ENCODE measurements at regions not wholly inside any gene's neighbourhood (a gene's known extent, or its start where the extent isn't known, plus 50 kb on each side); places are given as distances from the start of the nearest gene placed in this dataset.
"Not testable (repeated sequence)": the region's sequence is repeated elsewhere in the genome, so short reads cannot be mapped to it uniquely, and the experiment has no call there.

DNA sequence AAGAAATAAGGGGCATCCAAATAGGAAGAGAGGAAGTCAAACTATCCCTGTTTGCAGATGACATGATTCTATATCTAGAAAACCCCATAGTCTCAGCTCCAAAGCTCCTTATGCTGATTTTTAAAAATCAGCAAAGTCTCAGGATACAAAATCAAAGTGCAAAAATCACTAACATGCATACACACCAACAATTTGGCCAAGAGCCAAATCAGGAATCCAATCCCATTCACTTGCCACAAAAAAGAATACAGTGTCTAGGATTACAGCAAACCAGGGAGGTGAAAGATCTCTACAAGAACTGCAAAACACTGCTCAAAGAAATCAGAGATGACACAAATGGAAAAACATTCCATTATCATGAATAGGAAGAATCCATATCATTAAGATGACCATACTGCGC is 155.8 kb upstream of the ARHGAP42 start:
- not testable (repeated sequence) for DNase-seq (ENCODE audit: low read depth)

DNA sequence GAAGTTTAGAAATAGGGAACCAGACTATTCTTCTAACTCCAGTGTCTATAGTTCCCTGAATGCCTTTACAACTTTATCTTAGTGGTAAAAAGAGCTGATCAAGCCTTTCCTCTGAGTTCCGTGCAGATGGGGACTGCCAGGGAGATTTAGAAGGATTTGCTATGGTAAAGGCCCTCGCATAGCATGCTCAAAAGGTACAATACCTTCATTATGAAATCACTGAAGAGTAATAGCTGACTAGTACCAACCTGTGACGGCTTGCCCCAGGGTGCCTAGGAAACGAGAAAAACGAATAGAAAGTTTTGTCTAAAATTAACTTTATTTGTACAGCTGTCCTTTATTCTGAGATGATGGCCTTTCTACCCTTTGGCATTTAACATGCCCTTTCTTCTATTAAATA is 150.1 kb upstream of the ARHGAP42 start:
- DNase-seq (ENCODE audit: low read depth) = no peak

DNA sequence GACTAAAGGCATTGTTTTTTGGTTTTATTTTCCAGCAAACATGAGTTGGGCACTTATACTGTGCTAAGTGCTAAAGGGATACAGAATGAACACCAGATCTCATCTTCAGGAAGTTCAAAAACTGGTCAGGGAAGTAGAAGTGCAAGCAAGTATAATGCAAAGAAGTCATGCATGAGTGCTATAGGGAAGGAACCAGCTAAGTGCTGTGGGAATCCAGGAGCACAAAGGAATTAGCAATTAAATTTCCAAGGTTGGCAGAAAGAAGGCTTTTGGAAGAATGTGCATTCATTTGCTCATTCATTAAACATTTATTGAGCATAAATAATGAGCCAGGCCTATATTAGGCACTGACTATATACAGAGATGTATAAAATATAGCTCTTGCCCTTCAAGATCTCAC is 143.7 kb upstream of the ARHGAP42 start:
- DNase-seq (ENCODE audit: low read depth) = no peak

DNA sequence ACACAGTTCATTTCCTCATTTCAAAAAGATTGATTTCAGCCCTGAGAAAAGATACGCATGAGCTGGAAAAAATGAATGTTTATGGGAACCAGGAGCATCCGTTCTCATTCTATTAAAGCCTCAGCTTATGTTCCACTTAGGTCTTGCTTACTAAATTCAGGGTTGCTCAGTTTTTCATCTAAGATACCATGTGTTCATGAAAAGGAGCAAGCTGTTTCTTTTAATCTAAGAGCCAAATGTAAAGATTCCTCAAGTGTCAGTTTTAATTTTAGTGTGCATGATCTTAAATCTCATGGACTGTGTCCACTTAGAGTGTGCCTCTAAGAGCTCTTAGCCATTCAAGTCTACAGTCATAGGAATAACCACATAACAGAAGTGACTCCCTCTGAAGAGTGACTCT is 141.5 kb upstream of the ARHGAP42 start:
- no peak for DNase-seq (ENCODE audit: low read depth)

DNA sequence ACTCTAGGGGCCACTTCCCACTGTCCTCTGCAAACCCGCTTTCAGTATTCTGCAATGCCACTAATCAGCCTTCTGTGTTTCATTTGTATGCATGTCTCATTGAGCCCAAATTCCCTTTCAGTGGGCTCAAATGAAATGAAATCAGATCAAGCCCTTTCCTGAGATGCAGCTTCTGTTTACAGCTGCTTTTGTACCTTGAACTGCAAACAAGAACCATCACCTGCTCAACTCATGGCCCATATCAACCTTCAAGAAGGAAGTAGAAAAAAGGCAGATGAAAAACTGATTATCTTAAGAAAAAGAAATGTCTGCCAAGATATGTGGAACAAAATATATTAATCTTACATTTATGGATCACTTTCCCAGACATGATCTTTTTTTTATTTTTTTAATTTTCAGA is 141.1 kb upstream of the ARHGAP42 start:
- DNase-seq (ENCODE audit: low read depth) = no peak

DNA sequence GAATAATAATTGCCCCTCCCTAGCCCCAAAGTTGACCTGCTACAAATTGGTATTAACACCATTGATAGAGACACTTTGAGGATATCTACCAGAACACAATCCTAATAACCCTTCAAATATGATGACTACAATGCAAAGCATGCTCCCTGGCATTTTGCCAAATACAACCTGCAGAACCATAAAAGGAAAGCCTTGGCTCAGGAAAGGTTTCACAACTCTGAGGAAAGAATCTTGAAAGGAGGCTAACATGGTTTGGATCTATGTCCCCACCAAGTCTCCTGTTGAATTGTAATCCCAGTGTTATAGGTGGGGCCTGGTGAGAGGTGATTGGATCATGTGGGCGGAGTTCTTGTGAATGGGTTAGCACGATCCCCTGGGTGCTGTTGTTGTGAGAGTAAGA is 140.4 kb upstream of the ARHGAP42 start:
- no peak for DNase-seq (ENCODE audit: low read depth)

DNA sequence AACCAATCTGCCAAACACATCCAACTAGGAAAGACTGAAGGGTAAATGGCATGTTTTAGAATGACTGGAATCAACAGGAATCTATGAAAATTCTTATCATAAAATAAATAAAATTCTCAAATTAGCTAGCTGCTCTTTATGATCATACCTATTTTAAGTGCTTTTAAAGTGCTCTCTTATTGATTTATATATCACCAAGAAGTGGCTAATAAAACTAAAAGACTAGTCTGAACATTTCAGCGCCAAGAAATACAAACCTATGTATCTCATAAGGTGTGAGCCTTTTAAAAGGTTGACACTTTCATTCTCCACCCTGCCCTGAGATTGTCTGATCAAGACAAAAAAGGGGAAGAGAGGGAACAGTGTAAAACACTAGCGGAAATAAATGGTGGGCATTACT is 136.8 kb upstream of the ARHGAP42 start:
- DNase-seq (ENCODE audit: low read depth) = no peak

DNA sequence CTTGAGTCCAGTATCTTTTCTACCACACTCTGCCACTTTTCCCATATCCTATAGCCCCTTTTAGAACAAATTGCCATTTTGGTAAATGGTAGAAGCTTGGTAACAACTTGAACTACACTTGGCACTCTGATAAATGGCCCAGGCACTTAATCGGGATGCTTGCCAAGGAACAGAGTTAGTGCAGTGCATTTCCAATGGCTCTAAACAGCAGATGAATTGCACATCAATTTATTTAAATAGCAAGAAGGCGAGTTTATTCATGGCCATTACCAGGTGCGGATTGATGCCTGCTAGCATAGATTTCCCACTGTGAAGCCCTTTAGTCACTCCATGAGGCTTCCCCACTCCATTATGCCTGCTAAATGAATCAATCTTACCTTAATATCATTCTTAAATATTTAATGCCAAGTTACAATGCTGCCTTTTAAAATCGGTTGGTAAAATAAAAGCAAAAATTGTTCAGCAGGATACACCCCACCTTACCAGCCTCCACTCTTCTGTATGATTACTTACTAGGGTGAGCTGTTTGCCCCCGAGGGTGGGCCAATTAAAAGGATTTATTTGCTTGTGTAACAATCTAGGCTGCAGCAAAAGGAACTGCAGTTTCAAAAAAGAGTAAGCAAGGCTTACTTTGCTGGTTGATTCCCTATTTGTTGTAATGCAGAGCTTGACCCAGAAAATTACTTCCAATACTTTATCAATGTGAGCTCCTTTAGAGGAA is 136.0 kb upstream of the ARHGAP42 start:
- no peak for DNase-seq (ENCODE audit: low read depth)

DNA sequence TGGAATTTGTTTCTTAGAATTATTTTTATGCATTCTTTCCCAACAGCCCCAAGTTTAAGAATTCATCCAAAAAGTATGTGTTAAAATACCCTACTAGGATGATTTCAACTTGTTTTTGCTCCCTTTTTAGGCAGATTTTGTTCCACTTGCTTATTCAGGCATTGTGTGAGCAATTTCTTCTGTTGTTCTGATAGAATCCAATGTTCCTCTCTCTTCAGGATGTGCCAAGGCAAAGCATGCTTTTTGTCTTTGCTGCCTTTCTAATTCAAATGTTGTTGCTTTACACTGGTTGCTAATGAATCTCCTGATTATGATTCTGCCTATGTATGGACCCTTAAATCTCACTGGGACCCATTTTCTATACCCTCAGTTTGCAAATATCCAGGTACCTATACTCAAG is 131.2 kb upstream of the ARHGAP42 start:
- no peak for DNase-seq (ENCODE audit: low read depth)

DNA sequence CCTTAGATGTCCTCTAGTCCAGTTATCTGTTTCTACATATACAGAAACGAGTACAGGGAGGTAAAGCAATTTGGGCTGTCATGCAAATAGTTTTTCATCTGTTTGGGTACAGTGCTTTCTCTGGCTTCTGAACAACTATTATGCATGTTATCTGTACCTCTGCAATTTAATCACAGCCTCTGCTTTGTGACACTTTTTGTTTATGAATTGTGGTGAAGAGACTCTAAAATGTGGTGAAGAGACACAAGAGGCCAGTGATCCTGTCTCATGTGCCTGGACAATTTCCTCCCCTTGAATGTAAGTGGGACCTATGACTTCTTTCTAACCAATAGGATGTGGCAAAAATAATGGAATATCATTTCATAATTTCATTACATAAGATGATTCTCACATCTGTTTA is 130.3 kb upstream of the ARHGAP42 start:
- no peak for DNase-seq (ENCODE audit: low read depth)

DNA sequence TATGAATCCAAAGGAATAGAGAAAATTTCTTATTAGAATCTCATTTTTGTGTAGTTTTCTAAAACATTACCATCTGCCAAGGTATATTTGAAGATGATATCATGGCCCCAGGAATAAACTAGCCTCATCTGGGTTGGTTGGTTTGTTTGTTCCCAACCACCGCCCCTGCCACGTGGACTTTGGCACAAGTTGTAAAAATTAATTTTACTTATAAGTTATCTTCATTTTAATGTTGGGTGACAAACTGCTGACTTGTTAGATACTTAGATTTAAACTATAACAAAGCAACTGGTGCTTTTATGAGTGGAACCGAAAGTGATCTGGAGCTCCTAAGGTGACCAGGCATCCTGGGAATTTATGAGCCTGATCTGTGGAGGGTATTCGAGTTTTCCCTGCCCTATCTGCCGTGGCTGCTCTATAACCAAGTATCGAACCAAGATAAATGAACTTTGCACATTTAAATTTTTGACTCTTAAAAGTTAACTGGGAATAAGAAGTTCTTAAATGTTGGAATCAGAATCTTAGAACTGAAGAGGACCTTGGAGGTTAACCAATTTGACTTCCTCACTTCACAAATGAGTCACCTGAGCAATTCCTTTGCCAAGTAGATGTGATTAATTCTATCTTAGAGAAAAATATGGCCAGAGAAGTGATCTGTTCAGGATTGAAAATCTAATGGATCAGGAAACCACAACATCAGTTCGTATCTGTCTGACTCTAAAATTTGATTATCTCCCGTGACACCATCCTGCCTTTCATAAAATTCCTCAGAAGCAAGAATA is 129.1 kb upstream of the ARHGAP42 start:
- peak; percentile 30 for DNase-seq (ENCODE audit: low read depth)

DNA sequence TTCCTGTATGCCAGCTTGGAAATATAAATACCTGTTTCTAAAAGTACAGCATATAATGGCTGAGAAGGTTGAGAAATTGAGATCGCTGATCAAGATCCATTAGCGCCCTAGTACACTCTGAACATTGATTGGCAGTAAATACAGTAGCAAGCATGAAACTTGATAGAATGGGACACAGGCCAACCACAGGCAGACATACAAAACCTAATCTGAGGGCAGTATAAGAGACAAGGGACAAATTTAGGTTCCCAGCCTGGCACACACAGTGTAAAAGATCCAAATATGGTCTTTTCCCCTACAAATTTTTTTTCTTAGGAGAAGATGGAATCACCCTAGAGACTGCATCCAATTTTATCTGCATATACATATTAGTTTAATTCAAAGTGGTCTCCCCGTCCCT is 126.5 kb upstream of the ARHGAP42 start:
- DNase-seq (ENCODE audit: low read depth) = no peak

DNA sequence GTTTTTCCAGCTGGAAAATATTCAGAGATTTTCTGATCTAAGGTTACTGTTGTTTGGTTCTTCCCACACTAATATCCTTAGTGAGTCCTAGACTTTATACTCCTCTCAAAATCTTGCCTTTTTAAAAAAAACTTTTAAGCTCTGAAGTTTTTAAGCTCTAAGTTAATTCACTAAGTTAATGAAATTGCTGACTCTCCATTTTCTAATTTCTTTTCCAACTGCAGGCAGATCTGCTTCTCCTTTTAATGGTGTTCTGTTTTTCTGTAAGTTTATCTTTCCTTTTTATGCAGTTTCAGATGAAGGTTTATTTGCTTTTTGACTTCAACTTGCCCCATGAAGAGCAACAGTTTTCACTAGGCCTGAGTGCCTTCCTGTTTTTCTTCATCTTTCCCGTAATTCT is 125.8 kb upstream of the ARHGAP42 start:
- DNase-seq (ENCODE audit: low read depth) = no peak

DNA sequence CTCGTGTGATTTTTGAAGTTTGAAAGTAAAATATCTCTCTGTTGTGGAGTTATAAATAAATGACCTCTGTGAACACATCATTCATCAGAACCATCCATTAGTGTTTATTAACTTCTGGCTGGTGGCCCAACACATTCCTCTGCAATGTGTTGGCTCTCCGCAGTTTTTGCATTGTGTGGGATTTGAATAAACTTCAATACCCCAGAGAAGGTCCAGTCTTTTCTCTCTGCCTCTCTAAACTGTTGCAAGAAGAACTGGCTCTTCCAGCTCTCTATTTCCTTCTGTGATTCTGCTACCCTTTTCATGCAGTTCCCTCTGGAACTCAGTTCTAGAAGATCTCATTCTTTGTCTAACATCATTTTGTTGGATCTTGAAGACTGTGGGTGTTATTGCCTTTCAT is 125.0 kb upstream of the ARHGAP42 start:
- DNase-seq (ENCODE audit: low read depth) = peak; percentile 74

DNA sequence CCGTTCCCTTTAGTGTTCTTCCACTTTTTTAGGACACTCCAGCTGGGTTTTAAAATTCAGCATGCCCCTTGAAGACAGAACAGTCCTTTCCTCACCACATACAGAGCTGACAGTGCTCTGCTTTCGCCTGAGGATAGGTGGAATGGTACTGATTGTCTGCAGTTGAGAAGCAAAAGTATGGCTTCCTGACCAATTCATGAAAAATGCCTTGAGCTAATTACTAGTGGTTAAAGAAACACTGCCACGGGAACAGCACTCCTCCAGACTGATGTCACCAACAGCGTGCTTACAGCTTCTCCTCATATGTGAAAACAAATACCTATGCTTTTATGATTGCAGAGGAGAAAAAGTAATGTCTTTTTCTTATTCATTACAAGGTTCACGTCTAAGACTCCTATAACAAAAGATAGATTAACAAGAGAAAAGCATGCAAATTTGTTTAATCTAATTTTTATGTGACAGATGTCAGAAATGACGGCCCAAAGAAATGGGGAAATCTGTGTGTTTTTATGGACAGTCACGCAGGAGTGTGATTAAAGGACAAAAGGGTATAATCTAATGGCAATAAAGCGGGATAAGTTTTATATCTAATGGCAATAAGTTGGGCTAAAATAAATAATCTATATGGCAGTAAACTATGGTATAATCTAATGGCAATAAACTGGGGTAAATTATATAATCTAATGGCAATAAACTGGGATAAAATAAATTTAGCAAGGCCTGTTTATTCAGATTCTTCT is 123.4 kb upstream of the ARHGAP42 start:
- peak; percentile 5 for DNase-seq (ENCODE audit: low read depth)

DNA sequence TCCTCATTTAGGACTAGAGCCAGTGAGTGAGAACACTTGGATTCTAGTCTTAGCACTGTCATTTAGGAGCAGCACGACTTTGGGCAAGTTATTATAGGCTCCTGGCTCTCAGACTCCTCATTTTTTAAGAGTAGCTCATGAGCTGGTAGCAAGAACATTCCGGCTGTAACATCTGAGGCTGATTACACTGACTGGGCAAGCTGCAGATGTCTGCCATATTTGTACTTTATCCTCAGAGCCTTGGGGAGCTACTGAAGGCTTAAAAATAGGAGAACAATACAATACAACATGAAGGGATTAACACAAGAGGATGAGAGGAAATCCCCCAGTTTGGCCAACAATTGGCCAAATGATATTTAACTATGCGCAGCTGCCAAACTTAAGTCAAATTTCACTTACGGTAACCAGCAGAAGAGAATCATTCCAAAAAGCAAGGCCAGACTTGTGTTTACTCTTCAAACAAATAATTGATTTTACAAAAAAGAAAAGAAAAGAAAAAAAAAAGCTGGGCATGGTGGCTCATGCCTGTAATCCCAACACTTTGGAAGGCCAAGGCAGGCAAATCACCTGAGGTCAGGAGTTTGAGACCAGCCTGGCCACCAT is 113.1 kb upstream of the ARHGAP42 start:
- peak; percentile 56 for DNase-seq (ENCODE audit: low read depth)

DNA sequence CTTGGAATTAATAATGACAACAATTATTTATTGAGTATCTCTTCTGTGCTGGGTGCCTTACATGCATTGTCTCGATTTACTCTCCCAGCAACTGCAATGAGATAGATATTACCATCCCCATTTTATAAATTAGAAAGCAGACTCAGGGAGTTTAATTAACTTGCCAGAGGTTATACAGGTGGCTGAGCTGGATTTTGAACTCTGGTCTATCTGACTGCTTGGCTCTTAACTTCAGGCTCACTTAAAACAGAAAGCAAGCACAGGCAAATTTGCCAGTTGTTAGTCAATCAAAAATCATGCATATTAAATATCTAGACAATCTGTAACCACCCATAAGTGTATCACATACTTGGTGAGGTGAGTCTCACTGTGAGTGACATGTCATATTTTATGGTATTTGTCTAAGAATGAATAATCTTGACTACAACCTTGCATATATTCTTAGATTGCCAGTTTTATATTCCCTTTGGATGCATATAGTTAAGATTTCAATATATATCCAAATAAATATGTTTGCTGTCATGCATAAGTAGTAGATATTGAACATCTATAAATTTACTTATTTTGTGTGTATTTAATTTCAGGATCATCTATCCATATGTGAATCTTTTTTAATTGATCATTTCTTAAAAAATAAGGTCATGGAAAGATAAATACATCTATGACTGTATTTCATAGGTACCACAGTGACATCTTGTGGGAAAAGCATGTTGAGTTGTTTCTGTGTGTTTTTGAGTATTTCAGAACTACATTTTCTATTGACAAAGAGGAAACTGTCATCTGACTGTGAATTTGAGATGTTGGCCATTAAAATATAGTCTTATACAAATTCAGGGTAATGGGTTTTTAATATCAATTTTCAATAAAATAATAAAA is 112.0 kb upstream of the ARHGAP42 start:
- no peak for DNase-seq (ENCODE audit: low read depth)

DNA sequence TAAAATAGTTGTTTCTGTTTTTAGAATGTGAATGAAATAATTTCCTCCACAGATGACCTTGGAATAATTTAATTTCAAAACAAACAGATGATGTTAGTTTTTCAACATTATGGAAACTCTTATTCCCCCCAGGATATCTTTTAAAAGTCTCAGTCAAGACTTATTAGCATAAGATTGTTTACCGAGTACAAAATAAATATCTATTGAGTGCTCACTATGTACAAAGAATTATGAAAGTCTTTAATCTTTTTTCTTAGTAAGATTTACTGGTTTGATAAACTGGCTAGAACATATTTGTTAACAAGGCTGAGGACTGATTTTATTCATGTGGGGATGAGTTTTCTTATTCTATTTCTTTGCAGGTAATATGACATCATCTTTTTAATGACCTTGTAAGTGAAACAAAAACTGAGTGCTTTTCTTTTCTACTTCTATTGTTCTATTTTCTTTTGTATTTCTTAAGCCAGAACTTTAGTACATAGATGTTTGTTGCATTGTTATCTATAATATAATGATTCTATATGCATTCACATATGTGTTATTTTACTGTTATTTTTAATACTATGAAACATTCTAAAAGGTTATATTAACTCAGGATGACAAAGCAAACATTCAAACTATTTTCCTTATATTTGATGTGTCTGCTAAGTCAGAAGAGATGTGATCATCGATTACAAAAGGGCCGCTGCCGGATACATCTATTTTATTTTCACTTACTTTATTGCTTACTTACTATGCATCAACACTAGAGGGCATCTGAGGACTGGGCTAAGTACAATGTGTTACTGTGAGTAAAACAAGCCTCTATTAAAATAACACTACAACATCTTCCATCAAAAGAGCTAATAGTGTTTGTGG is 111.0 kb upstream of the ARHGAP42 start:
- DNase-seq (ENCODE audit: low read depth) = peak; percentile 50

DNA sequence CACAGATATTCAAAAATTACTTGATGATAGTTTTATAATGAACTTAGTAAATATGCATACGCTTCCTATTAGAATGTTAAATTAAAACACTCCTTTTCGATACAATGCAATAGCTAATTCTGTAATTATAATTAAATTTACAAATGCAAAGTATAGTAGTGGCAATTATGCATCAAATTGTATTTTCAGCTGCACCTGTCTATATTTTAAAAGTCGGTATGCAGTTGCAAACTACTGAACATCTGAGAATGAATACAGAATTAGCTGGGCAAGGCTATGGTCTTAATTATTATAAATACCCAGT is 110.4 kb upstream of the ARHGAP42 start:
- no peak for DNase-seq (ENCODE audit: low read depth)

DNA sequence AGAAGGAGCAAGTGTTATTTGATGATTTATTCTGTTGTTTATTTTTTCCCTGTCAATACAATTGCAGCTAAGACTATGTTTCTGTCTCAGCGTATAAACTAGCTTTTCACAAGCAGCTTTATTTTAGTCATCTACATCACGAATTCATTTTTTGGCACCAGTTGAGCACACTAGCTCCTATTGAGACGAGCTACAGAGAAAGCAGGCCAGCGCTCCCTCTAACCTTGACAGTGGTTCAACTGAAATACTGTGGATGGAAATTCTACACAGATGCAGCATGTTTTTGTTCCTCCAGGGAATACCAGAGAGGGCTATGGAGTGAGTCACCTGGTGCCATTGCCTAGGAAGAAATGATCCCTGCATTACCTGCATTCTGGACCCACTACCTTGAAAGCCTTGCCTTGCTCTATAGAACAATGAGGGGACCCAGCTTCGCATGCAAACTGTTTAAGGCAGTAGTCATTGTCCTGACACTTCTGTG is 108.2 kb upstream of the ARHGAP42 start:
- DNase-seq (ENCODE audit: low read depth) = no peak

DNA sequence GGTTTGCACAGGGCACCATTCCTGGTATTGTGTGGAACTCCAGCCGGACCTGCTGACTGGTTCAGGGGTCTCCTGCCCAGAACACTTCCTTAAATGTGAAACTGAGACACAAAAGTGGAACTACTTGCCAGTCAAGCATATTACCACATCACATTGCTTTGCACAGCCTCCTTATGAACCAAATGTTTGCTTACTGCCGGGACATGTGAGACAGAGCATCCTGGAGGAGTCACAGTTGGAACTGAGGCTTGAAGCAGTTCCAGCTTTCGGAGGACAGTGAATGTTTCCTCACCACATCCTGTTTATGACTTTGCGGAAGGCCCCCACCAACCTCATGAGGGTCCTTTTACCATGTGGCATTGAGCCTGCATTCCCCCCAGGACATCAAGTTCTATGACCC is 105.8 kb upstream of the ARHGAP42 start:
- DNase-seq (ENCODE audit: low read depth) = peak; percentile 34
